Fibroblast of the aortic adventitia (primary cell): ENCODE measurements at regions not wholly inside any gene's neighbourhood (a gene's known extent, or its start where the extent isn't known, plus 50 kb on each side); places are given as distances from the start of the nearest gene placed in this dataset.

ENCODE experiments used
- DNase-seq: peaks from one replicate; pipeline ENCODE4 v3.0.0-alpha.2; 2010; ENCODE audit warnings: low read depth
- H3K4me3 ChIP-seq: 2 replicates; pipeline ENCODE4 v1.5.1; 2011; ENCODE audit warnings: low read depth, mild to moderate bottlenecking, control low read depth, low read length, moderate library complexity
- CTCF ChIP-seq: IDR thresholded peaks from 2 replicates; pipeline ENCODE4 v1.5.1; 2011; ENCODE audit warnings: mild to moderate bottlenecking, low read length, control low read depth, inconsistent platforms; ENCODE audit not compliant: insufficient read depth

- DNase-seq, result no peak
- H3K4me3 ChIP-seq, result no peak overlapping the region
- TF ChIP-seq CTCF, result no peak
Measured at GRCh38 chr5:15254607-15255006, 245.4 kb upstream of the FBXL7 start.

- no peak for TF ChIP-seq CTCF
- no peak overlapping the region for H3K4me3 ChIP-seq
- DNase-seq, result no peak
Measured at GRCh38 chr5:15252331-15252730, 247.6 kb upstream of the FBXL7 start.

- TF ChIP-seq CTCF, result no peak
- H3K4me3 ChIP-seq, result no peak overlapping the region
Measured at GRCh38 chr5:15249152-15249551, 250.8 kb upstream of the FBXL7 start.

GRCh38 chr5:15248731-15249130, 251.2 kb upstream of the FBXL7 start:
- DNase-seq, result no peak
- H3K4me3 ChIP-seq, result no peak overlapping the region

More at GRCh38 chr5:15249152-15249551, 250.8 kb upstream of the FBXL7 start:
- peak; percentile 37 for DNase-seq

GRCh38 chr5:15245913-15246312, 254.1 kb upstream of the FBXL7 start:
- no peak for TF ChIP-seq CTCF
- no peak for DNase-seq
- no peak overlapping the region for H3K4me3 ChIP-seq

More at GRCh38 chr5:15248731-15249130, 251.2 kb upstream of the FBXL7 start:
- no peak for TF ChIP-seq CTCF

GRCh38 chr5:15243301-15244020, 256.5 kb upstream of the FBXL7 start:
- no peak for DNase-seq
- TF ChIP-seq CTCF, result no peak

More at GRCh38 chr5:15243301-15244020, 256.5 kb upstream of the FBXL7 start:
- H3K4me3 ChIP-seq, result no peak overlapping the region
